CD14-positive monocyte (primary cell): ENCODE measurements at regions not wholly inside any gene's neighbourhood (a gene's known extent, or its start where the extent isn't known, plus 50 kb on each side); places are given as distances from the start of the nearest gene placed in this dataset.

Experiments
- DNase-seq, 3 donors: peaks; one replicate each; pipeline ENCODE4 v3.0.0-alpha.2; 2011 to 2022
- H2AFZ ChIP-seq: 2 replicates; pipeline ENCODE4 v1.6.0; 2012; ENCODE audit warnings: mild to moderate bottlenecking, low read depth, low read length, inconsistent platforms; ENCODE audit not compliant: insufficient read depth, poor library complexity, severe bottlenecking
- H3K27ac ChIP-seq, 2 donors: 1 replicate in 1 of 2; 2 replicates in 1 of 2; pipeline ENCODE4 v1.5.1; 2012 to 2013; ENCODE audit warnings: low read length in 2 of 2, control low read depth in 1 of 2, inconsistent platforms in 1 of 2, low read depth in 1 of 2, mild to moderate bottlenecking in 1 of 2
- H3K27me3 ChIP-seq, 2 donors: one replicate each; pipeline versions ENCODE4 v1.6.0 to v1.6.1; 2011 to 2013; ENCODE audit warnings: low read length in 2 of 2; ENCODE audit not compliant: control insufficient read depth in 2 of 2, insufficient read depth in 2 of 2
- H3K36me3 ChIP-seq, 2 donors: replicated peaks in 1 of 2; 1 replicate in 1 of 2; 2 replicates in 1 of 2; pipeline versions ENCODE4 v1.5.1 to v1.6.1; 2012 to 2013; ENCODE audit warnings: low read length in 2 of 2, control low read depth in 1 of 2, inconsistent platforms in 1 of 2, mild to moderate bottlenecking in 1 of 2; ENCODE audit not compliant: insufficient read depth in 2 of 2, control insufficient read depth in 1 of 2
- H3K4me1 ChIP-seq, 2 donors: 1 replicate in 1 of 2; 2 replicates in 1 of 2; pipeline versions ENCODE4 v1.5.1 to v1.6.1; 2012 to 2013; ENCODE audit warnings: low read length in 2 of 2, control low read depth in 1 of 2, inconsistent platforms in 1 of 2, mild to moderate bottlenecking in 1 of 2, moderate library complexity in 1 of 2; ENCODE audit not compliant: insufficient read depth in 2 of 2, control insufficient read depth in 1 of 2
- H3K4me2 ChIP-seq: replicated peaks from 2 replicates; pipeline ENCODE3; 2012; ENCODE audit warnings: low read length, moderate library complexity, mild to moderate bottlenecking; ENCODE audit not compliant: poor library complexity, severe bottlenecking; ENCODE audit errors: extremely low read depth
- H3K4me3 ChIP-seq, 3 experiments: fragments of 200-600 bp in 1 of 3; sonication (generic) in 1 of 3; replicated peaks in 1 of 3; 1 replicate in 2 of 3; 2 replicates in 1 of 3; pipeline ENCODE4 v1.5.1; 2011 to 2013; ENCODE audit warnings: low read length in 3 of 3, mild to moderate bottlenecking in 3 of 3, control low read depth in 2 of 3, low read depth in 2 of 3, inconsistent platforms in 1 of 3, moderate library complexity in 1 of 3
- H3K79me2 ChIP-seq: 2 replicates; pipeline ENCODE4 v1.6.0; 2012; ENCODE audit warnings: mild to moderate bottlenecking, control low read depth, inconsistent platforms, low read length, moderate library complexity; ENCODE audit not compliant: insufficient read depth
- H3K9ac ChIP-seq: 2 replicates; pipeline ENCODE4 v1.6.0; 2017; ENCODE audit warnings: low read length, mild to moderate bottlenecking; ENCODE audit not compliant: insufficient read depth, poor library complexity, severe bottlenecking
- H3K9me3 ChIP-seq, 2 donors: replicated peaks in 1 of 2; 1 replicate in 1 of 2; 2 replicates in 1 of 2; pipeline versions ENCODE4 v1.5.1 to v1.6.1; 2012 to 2013; ENCODE audit warnings: low read length in 2 of 2, control low read depth in 1 of 2; ENCODE audit not compliant: control insufficient read depth in 1 of 2, insufficient read depth in 1 of 2
- H4K20me1 ChIP-seq: 2 replicates; pipeline ENCODE4 v1.6.0; 2012; ENCODE audit warnings: mild to moderate bottlenecking, low read length, control low read depth, moderate library complexity; ENCODE audit not compliant: insufficient read depth
- H3K27ac Mint-ChIP-seq, 7 donors: one replicate each; pipeline ENCODE4 v1.8.0; 2020; ENCODE audit warnings: mild to moderate bottlenecking in 7 of 7, mixed read lengths in 7 of 7, moderate library complexity in 6 of 7, inconsistent platforms in 2 of 7
- H3K27me3 Mint-ChIP-seq, 3 donors: one replicate each; pipeline ENCODE4 v1.8.0; 2021 to 2022; ENCODE audit warnings: low read depth in 3 of 3, mild to moderate bottlenecking in 3 of 3, mixed read lengths in 3 of 3, moderate library complexity in 3 of 3, inconsistent platforms in 1 of 3
- H3K36me3 Mint-ChIP-seq, 2 donors: one replicate each; pipeline ENCODE4 v1.8.0; 2020; ENCODE audit warnings: mixed read lengths in 2 of 2, inconsistent platforms in 1 of 2, mild to moderate bottlenecking in 1 of 2
- H3K4me1 Mint-ChIP-seq: one replicate; pipeline ENCODE4 v1.8.0; 2020; ENCODE audit warnings: mild to moderate bottlenecking, mixed read lengths
- H3K4me3 Mint-ChIP-seq, 2 donors: one replicate each; pipeline ENCODE4 v1.8.0; 2020; ENCODE audit warnings: mild to moderate bottlenecking in 2 of 2, mixed read lengths in 2 of 2, moderate library complexity in 1 of 2
- H3K9me3 Mint-ChIP-seq, 7 donors: one replicate each; pipeline ENCODE4 v1.8.0; 2020 to 2022; ENCODE audit warnings: mixed read lengths in 7 of 7, mild to moderate bottlenecking in 6 of 7, moderate library complexity in 6 of 7, inconsistent platforms in 2 of 7
- CTCF ChIP-seq: fragments of 200-600 bp; IDR thresholded peaks from one replicate; pipeline ENCODE4 v1.8.0; 2022; ENCODE audit warnings: antibody characterized with exemption, mild to moderate bottlenecking
- WGBS: methylation state at CpG from one replicate; pipeline ENCODE4 v1.1.5; 2013; ENCODE audit warnings: missing lambda C conversion rate; ENCODE audit not compliant: insufficient coverage; 5-methylcytosine and 5-hydroxymethylcytosine counted together
- intact Hi-C, 2 donors: fragments of 100-400 bp; cut with micrococcal nuclease; formaldehyde crosslinking; loops; one replicate each; pipeline versions ENCODE4 v1.15.0 to v1.15.1; 2023

GRCh38 chr13:42715909-42716308, 65.5 kb upstream of the FAM216B start:
- Histone ChIP-seq H3K4me2 (no peak overlapping the region), H3K27ac (no peak overlapping the region), H4K20me1 (no peaks in the 10 kb centered on the region), H3K4me1 (peaks cover 6 to 11% of the 10 kb centered on the region in 2 donors), H3K9me3 (no peaks in the 10 kb centered on the region), H2AFZ (no peak overlapping the region), H3K4me3 (no peak overlapping the region), H3K79me2 (no peaks in the 10 kb centered on the region), H3K27me3 (no peaks in the 10 kb centered on the region), H3K36me3 (no peaks in the 10 kb centered on the region), H3K9ac (no peak overlapping the region)
- Mint-ChIP-seq H3K4me1 (peaks cover 9% of the 10 kb centered on the region), H3K27me3 (peaks cover 0 to 5% (median 2%) of the 10 kb centered on the region in 3 donors), H3K9me3 (peaks cover 0 to 10% (median 6%) of the 10 kb centered on the region in 7 donors), H3K4me3 (no peak overlapping the region), H3K36me3 (no peaks in the 10 kb centered on the region), H3K27ac (peak overlapping the region in 2 of 7 donors; percentile 16 to 23)
- intact Hi-C loops = no loop called here
- TF ChIP-seq CTCF = no peak
- no peak for DNase-seq
- 100% methylated on average over 2 of the region's 3 CpGs for WGBS

GRCh38 chr13:42717176-42717575, 64.2 kb upstream of the FAM216B start:
- Histone ChIP-seq H3K27me3 (no peaks in the 10 kb centered on the region), H3K79me2 (no peaks in the 10 kb centered on the region), H3K4me2 (no peak overlapping the region), H3K36me3 (no peaks in the 10 kb centered on the region), H3K4me3 (no peak overlapping the region), H3K9me3 (no peaks in the 10 kb centered on the region), H3K4me1 (peaks cover 7 to 13% of the 10 kb centered on the region in 2 donors), H2AFZ (no peak overlapping the region), H3K9ac (no peak overlapping the region), H4K20me1 (no peaks in the 10 kb centered on the region), H3K27ac (no peak overlapping the region)
- Mint-ChIP-seq H3K27ac (no peak overlapping the region), H3K4me1 (peaks cover 10% of the 10 kb centered on the region), H3K9me3 (peaks cover 0 to 8% (median 6%) of the 10 kb centered on the region in 7 donors), H3K27me3 (peaks cover 0 to 5% (median 2%) of the 10 kb centered on the region in 3 donors), H3K4me3 (no peak overlapping the region), H3K36me3 (no peaks in the 10 kb centered on the region)
- WGBS = no CpG with 5 or more reads among the region's 1 CpG
- DNase-seq = no peak
- TF ChIP-seq CTCF = no peak
- intact Hi-C loops = no loop called here
